ENCODE measurements at regions not wholly inside any gene's neighbourhood (a gene's known extent, or its start where the extent isn't known, plus 50 kb on each side); places are given as distances from the start of the nearest gene placed in this dataset.

DNA sequence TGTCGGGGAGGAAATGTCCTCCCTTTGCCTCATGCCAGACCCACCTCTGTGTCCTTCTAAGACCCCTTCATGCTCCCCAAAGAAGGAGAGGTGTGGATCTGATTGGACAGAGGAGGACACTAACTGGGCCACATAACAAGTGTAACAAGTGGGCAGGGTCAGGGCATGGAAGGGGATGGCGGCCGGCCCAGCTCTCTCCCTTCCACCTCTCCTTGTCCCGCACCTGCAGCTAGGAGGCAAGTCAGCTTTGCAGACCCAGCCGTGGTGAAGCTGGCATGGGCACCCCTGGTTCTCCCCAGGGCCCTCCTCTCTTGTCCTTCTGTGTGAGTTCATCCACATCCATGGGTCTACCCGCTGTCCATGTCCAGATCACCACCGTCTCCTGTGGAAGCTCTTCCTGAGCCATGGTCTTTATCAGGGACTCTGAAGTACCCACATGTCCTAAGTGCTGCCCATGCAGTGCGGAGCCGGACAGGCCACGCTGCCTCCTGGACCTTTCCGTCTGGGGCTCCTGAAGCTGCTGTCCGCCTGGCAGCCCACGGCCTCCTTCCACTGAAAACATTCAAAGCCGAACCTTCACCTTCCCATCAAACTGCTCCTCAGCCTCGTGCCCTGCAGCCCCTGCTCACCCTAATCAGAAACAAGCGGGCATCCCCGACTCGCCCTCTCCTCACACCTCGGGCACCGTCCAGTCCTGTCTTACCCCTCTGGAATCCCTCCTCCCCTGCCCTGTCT lies 460.5 kb downstream of the PTPRU start:
- H3K27ac ChIP-seq (ENCODE audit: extremely low read length, insufficient read depth, low read length) = no peak overlapping the region
- no peaks in the 10 kb centered on the region for H3K36me3 ChIP-seq (replicated peaks in 1 of 2; ENCODE audit: control insufficient read depth in 1 of 2, insufficient read depth in 2 of 2, low read length in 2 of 2)
- H3K4me3 ChIP-seq (replicated peaks in 1 of 3; ENCODE audit: insufficient read depth in 1 of 3, low read depth in 2 of 3, low read length in 3 of 3) = no peak overlapping the region
- no peak overlapping the region for H2AFZ ChIP-seq (ENCODE audit: low read length)
- no peaks in the 10 kb centered on the region; the same call in 1 of the 2 replicates for H3K4me1 ChIP-seq (ENCODE audit: insufficient read depth, low read length)
- ATAC-seq (no peak), FAIRE-seq (no peak), DNase-seq (ENCODE audit: low spot score) (no peak)
- no peak overlapping the region for H3K4me2 ChIP-seq (ENCODE audit: low read depth, low read length)
- POLR2A ChIA-PET = no interaction called here
- H3K9me3 ChIP-seq (ENCODE audit: low read length) = no peaks in the 10 kb centered on the region
- no peaks in the 10 kb centered on the region for H3K79me2 ChIP-seq (ENCODE audit: insufficient read depth, low read length)
- peaks cover 1 to 20% of the 10 kb centered on the region in 2 experiments; a peak in 3 of 5 replicates for H3K27me3 ChIP-seq (ENCODE audit: control insufficient read depth in 1 of 2, insufficient read depth in 2 of 2, low read length in 2 of 2)
- intact Hi-C loops (cut with micrococcal nuclease; ENCODE audit: unreplicated experiment) (no loop called here), in situ Hi-C loops (cut with HindIII; ENCODE audit: extremely low pct_ligation_motif_present, low pct_unique_long_range_greater_than_20kb) (no loop called here)
- WGBS (ENCODE audit: low lambda C conversion rate) = 2% methylated on average over 8 of the region's 20 CpGs
- H4K20me1 ChIP-seq (ENCODE audit: insufficient read depth, low read length) = no peaks in the 10 kb centered on the region
- TF ChIP-seq NFKBIZ (CRISPR knock-in tag; IDR thresholded peaks at IDR 0.05) = no peak
- CTCF ChIA-PET (ENCODE audit: low intra/inter-chr PET ratio, low total read pairs) = no interaction called here
- no peak overlapping the region for H3K9ac ChIP-seq (ENCODE audit: insufficient read depth, low read depth, low read length)
- BruUV-seq (replicated peaks) = no TSS peak

DNA sequence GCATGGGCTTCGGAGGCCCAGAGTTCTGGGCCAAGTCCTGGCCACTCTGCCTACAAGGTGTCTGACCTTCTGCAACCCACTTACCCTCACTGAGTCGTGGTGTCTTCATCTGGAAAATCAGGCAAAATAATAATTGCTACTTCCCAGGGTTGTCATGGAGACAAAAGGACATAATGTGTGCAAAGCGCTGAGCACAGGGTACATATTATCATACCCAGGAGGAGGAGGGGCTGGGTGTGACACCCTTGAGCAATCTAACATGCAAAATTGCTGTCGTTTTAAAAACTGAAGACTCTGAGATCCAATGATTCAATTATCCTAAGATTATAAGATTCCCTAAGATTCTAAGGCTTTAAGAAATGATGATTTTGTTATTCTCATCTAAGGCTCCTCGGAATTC lies 459.5 kb downstream of the PTPRU start:
- intact Hi-C loops (cut with micrococcal nuclease; ENCODE audit: unreplicated experiment) = no loop called here
- no peak for FAIRE-seq
- in situ Hi-C loops (cut with HindIII; ENCODE audit: extremely low pct_ligation_motif_present, low pct_unique_long_range_greater_than_20kb) = no loop called here
- Histone ChIP-seq H3K4me1 (ENCODE audit: insufficient read depth, low read length) (no peaks in the 10 kb centered on the region; the same call in 1 of the 2 replicates), H3K4me3 (replicated peaks in 1 of 3; ENCODE audit: insufficient read depth in 1 of 3, low read depth in 2 of 3, low read length in 3 of 3) (no peak overlapping the region), H3K27me3 (ENCODE audit: control insufficient read depth in 1 of 2, insufficient read depth in 2 of 2, low read length in 2 of 2) (peaks cover 1 to 22% of the 10 kb centered on the region in 2 experiments; a peak in 3 of 5 replicates), H3K27ac (ENCODE audit: extremely low read length, insufficient read depth, low read length) (no peak overlapping the region), H2AFZ (ENCODE audit: low read length) (no peak overlapping the region), H3K79me2 (ENCODE audit: insufficient read depth, low read length) (no peaks in the 10 kb centered on the region), H3K4me2 (ENCODE audit: low read depth, low read length) (no peak overlapping the region), H3K9me3 (ENCODE audit: low read length) (no peaks in the 10 kb centered on the region), H3K36me3 (replicated peaks in 1 of 2; ENCODE audit: control insufficient read depth in 1 of 2, insufficient read depth in 2 of 2, low read length in 2 of 2) (no peaks in the 10 kb centered on the region), H3K9ac (ENCODE audit: insufficient read depth, low read depth, low read length) (no peak overlapping the region), H4K20me1 (ENCODE audit: insufficient read depth, low read length) (no peaks in the 10 kb centered on the region)
- TF ChIP-seq HDAC1 (CRISPR knock-in tag; IDR thresholded peaks at IDR 0.05) = no peak
- TF ChIP-seq TERF1 (CRISPR knock-in tag; IDR thresholded peaks at IDR 0.05) = no peak
- no peak for TF ChIP-seq NFE2L2 (IDR thresholded peaks at IDR 0.05; ENCODE audit: low read length)
- no peak for TF ChIP-seq ZFP90 (CRISPR knock-in tag; IDR thresholded peaks at IDR 0.05; ENCODE audit: borderline replicate concordance)
- no peak for TF ChIP-seq ZMYM2 (CRISPR knock-in tag; IDR thresholded peaks at IDR 0.05)
- TF ChIP-seq ZNF614 (CRISPR knock-in tag; IDR thresholded peaks at IDR 0.05; ENCODE audit: borderline replicate concordance) = no peak
- no peak for TF ChIP-seq PAXIP1 (CRISPR knock-in tag; conservative IDR thresholded peaks at IDR 0.05)
- TF ChIP-seq ZNF747 (CRISPR knock-in tag; IDR thresholded peaks at IDR 0.05; ENCODE audit: borderline replicate concordance) = no peak
- TF ChIP-seq NFE2 (CRISPR knock-in tag; IDR thresholded peaks at IDR 0.05) = no peak
- TF ChIP-seq ZNF564 (CRISPR knock-in tag; IDR thresholded peaks at IDR 0.05) = no peak
- DNase-seq (ENCODE audit: low spot score) = no peak
- BruUV-seq (replicated peaks) = no TSS peak
- POLR2A ChIA-PET = no interaction called here
- no peak for ATAC-seq
- WGBS (ENCODE audit: low lambda C conversion rate) = 0% methylated on average over 5 of the region's 5 CpGs
- CTCF ChIA-PET (ENCODE audit: low intra/inter-chr PET ratio, low total read pairs) = no interaction called here
